ENCODE measurements at regions not wholly inside any gene's neighbourhood (a gene's known extent, or its start where the extent isn't known, plus 50 kb on each side); places are given as distances from the start of the nearest gene placed in this dataset.

GRCh38 chr13:105692769-105693168, 842.7 kb downstream of the EFNB2 start (continued):
- no peak for TF ChIP-seq ZNF462 (CRISPR knock-in tag; IDR thresholded peaks at IDR 0.05)
- TF ChIP-seq, protein P1, sequence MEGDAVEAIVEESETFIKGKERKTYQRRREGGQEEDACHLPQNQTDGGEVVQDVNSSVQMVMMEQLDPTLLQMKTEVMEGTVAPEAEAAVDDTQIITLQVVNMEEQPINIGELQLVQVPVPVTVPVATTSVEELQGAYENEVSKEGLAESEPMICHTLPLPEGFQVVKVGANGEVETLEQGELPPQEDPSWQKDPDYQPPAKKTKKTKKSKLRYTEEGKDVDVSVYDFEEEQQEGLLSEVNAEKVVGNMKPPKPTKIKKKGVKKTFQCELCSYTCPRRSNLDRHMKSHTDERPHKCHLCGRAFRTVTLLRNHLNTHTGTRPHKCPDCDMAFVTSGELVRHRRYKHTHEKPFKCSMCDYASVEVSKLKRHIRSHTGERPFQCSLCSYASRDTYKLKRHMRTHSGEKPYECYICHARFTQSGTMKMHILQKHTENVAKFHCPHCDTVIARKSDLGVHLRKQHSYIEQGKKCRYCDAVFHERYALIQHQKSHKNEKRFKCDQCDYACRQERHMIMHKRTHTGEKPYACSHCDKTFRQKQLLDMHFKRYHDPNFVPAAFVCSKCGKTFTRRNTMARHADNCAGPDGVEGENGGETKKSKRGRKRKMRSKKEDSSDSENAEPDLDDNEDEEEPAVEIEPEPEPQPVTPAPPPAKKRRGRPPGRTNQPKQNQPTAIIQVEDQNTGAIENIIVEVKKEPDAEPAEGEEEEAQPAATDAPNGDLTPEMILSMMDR (conservative IDR thresholded peaks at IDR 0.05; ENCODE audit: low read depth in 2 of 2): no peak
- TF ChIP-seq CREB1 (CRISPR knock-in tag; IDR thresholded peaks at IDR 0.05; ENCODE audit: low read depth): no peak
- no peak for TF ChIP-seq JUNB (IDR thresholded peaks at IDR 0.05; ENCODE audit: unreplicated experiment)
- no peak for TF ChIP-seq NANOG (IDR thresholded peaks at IDR 0.05; ENCODE audit: borderline replicate concordance)
- TF ChIP-seq EZH2phosphoT487 (IDR thresholded peaks at IDR 0.05; ENCODE audit: unreplicated experiment): no peak
- TF ChIP-seq ETS1 (IDR thresholded peaks at IDR 0.05): no peak
- no peak for TF ChIP-seq ZNF331 (CRISPR knock-in tag; IDR thresholded peaks at IDR 0.05; ENCODE audit: low read depth)

All from GM23338 (cell line).